ENCODE measurements at regions not wholly inside any gene's neighbourhood (a gene's known extent, or its start where the extent isn't known, plus 50 kb on each side); places are given as distances from the start of the nearest gene placed in this dataset.

GRCh38 chr3:195012100-195012499 lies 258.9 kb downstream of the XXYLT1 start:
- Histone ChIP-seq H3K36me3 (no peaks in the 10 kb centered on the region), H3K9me3 (no peaks in the 10 kb centered on the region), H3K4me3 (no peak overlapping the region), H3K4me1 (no peaks in the 10 kb centered on the region), H3K27me3 (no peaks in the 10 kb centered on the region), H3K27ac (no peak overlapping the region)
- DNase-seq (ENCODE audit: low spot score in 2 of 2) = peak in 1 of 2 donors; percentile 53
- intact Hi-C loops (cut with DNase I) = no loop called here
- TF ChIP-seq CTCF (IDR thresholded peaks at IDR 0.05) = no peak

GRCh38 chr3:195012571-195012970 lies 258.4 kb downstream of the XXYLT1 start:
- H3K4me1 ChIP-seq = no peaks in the 10 kb centered on the region
- H3K27me3 ChIP-seq = no peaks in the 10 kb centered on the region
- H3K4me3 ChIP-seq = no peak overlapping the region
- no peaks in the 10 kb centered on the region for H3K36me3 ChIP-seq
- H3K9me3 ChIP-seq = no peaks in the 10 kb centered on the region
- DNase-seq (ENCODE audit: low spot score in 2 of 2) = peak in 1 of 2 donors; percentile 41
- TF ChIP-seq CTCF (IDR thresholded peaks at IDR 0.05) = no peak
- H3K27ac ChIP-seq = no peak overlapping the region
- intact Hi-C loops (cut with DNase I) = no loop called here

GRCh38 chr3:195013411-195014361 lies 257.3 kb downstream of the XXYLT1 start:
- Histone ChIP-seq H3K4me3 (no peak overlapping the region), H3K27ac (no peak overlapping the region), H3K9me3 (no peaks in the 10 kb centered on the region), H3K36me3 (no peaks in the 10 kb centered on the region), H3K27me3 (no peaks in the 10 kb centered on the region), H3K4me1 (no peaks in the 10 kb centered on the region)
- DNase-seq (ENCODE audit: low spot score in 2 of 2) = peak in 1 of 2 donors; percentile 40
- TF ChIP-seq CTCF (IDR thresholded peaks at IDR 0.05) = no peak
- intact Hi-C loops (cut with DNase I) = no loop called here

- Histone ChIP-seq H3K36me3 (no peaks in the 10 kb centered on the region), H3K9me3 (no peaks in the 10 kb centered on the region), H3K4me1 (no peaks in the 10 kb centered on the region), H3K4me3 (no peak overlapping the region), H3K27me3 (no peaks in the 10 kb centered on the region), H3K27ac (no peak overlapping the region)
- intact Hi-C loops (cut with DNase I) = no loop called here
- peak in 1 of 2 donors; percentile 41 for DNase-seq (ENCODE audit: low spot score in 2 of 2)
- TF ChIP-seq CTCF (IDR thresholded peaks at IDR 0.05) = no peak
These were observed 255.9 kb downstream of the XXYLT1 start for GRCh38 chr3:195015021-195015420.

GRCh38 chr3:195017151-195017550 lies 253.8 kb downstream of the XXYLT1 start:
- no peak overlapping the region for H3K27ac ChIP-seq
- H3K4me1 ChIP-seq = no peaks in the 10 kb centered on the region
- intact Hi-C loops (cut with DNase I) = no loop called here
- peak in 1 of 2 donors; percentile 2 for DNase-seq (ENCODE audit: low spot score in 2 of 2)
- H3K4me3 ChIP-seq = no peak overlapping the region
- H3K9me3 ChIP-seq = no peaks in the 10 kb centered on the region
- H3K36me3 ChIP-seq = no peaks in the 10 kb centered on the region
- no peaks in the 10 kb centered on the region for H3K27me3 ChIP-seq
- no peak for TF ChIP-seq CTCF (IDR thresholded peaks at IDR 0.05)

Data from ascending aorta (tissue), 2 donors.